Endothelial cell of umbilical vein (primary cell): ENCODE measurements at regions not wholly inside any gene's neighbourhood (a gene's known extent, or its start where the extent isn't known, plus 50 kb on each side); places are given as distances from the start of the nearest gene placed in this dataset.

Experiments used
- BruUV-seq: library from RNA; stranded (reverse); fragments of 400-500 nt; replicated peaks from 2 replicates; lab custom pipeline; 2021; lab: Mats Ljungman, UMichigan
- CTCF ChIA-PET: fragments of 300-600, 350-600 bp; sonication (Branson Sonifier 250); formaldehyde crosslinking; loops from one replicate; lab custom pipeline; 2021; ENCODE audit warnings: antibody characterized with exemption, inconsistent platforms; lab: Charles Lee
- POLR2A ChIA-PET: fragments of 300-600, 350-600 bp; sonication (Branson Sonifier 250); formaldehyde crosslinking; loops from one replicate; lab custom pipeline; 2021; ENCODE audit warnings: antibody characterized with exemption, inconsistent platforms; lab: Charles Lee
- DNase-seq: peaks from one replicate; pipeline ENCODE4 v3.0.0-alpha.2; 2011; ENCODE audit warnings: low read depth, low spot score
- FAIRE-seq: peaks from 2 replicates; lab custom pipeline; 2011; peaks lifted over from hg19 to GRCh38; lab: Jason Lieb, UNC
- H2AFZ ChIP-seq: 2 replicates; pipeline ENCODE4 v1.6.0; 2012; ENCODE audit warnings: low read depth, low read length, control low read depth, inconsistent platforms
- H3K27ac ChIP-seq: 2 replicates; pipeline ENCODE4 v1.5.1; 2011; ENCODE audit warnings: low read depth, mild to moderate bottlenecking, control low read depth, low read length, moderate library complexity; ENCODE audit not compliant: insufficient read depth
- H3K27me3 ChIP-seq, 2 experiments: 2 replicates each; pipeline versions ENCODE4 v1.6.0 to v1.6.1; 2011; ENCODE audit warnings: low read length in 2 of 2, mixed read lengths in 1 of 2; ENCODE audit not compliant: control insufficient read depth in 2 of 2, insufficient read depth in 2 of 2
- H3K36me3 ChIP-seq, 2 experiments: 2 replicates in 1 of 2; 3 replicates in 1 of 2; pipeline ENCODE4 v1.5.1; 2011; ENCODE audit warnings: low read length in 2 of 2, mild to moderate bottlenecking in 1 of 2, moderate library complexity in 1 of 2; ENCODE audit not compliant: control insufficient read depth in 2 of 2, insufficient read depth in 2 of 2; ENCODE audit errors: extremely low read depth in 1 of 2
- H3K4me1 ChIP-seq: 3 replicates; pipeline ENCODE4 v1.5.1; 2011; ENCODE audit warnings: mild to moderate bottlenecking, low read length; ENCODE audit not compliant: control insufficient read depth, insufficient read depth; ENCODE audit errors: extremely low read depth
- H3K4me2 ChIP-seq: 2 replicates; pipeline ENCODE4 v1.6.1; 2011; ENCODE audit warnings: low read length, control low read depth, mixed read lengths; ENCODE audit not compliant: insufficient read depth
- H3K4me3 ChIP-seq, 3 experiments: fragments of 200-600 bp in 1 of 3; sonication (generic), shearing (Covaris generic) in 1 of 3; replicated peaks in 1 of 3; 2 replicates each; pipeline ENCODE4 v1.5.1; 2011 to 2016; ENCODE audit warnings: control low read depth in 3 of 3, low read length in 3 of 3, mild to moderate bottlenecking in 2 of 3, inconsistent platforms in 1 of 3, low read depth in 1 of 3, moderate library complexity in 1 of 3; ENCODE audit not compliant: insufficient read depth in 1 of 3
- H3K79me2 ChIP-seq: 2 replicates; pipeline ENCODE4 v1.6.0; 2012; ENCODE audit warnings: low read length, inconsistent platforms; ENCODE audit not compliant: control insufficient read depth, insufficient read depth
- H3K9ac ChIP-seq: replicated peaks from 2 replicates; pipeline ENCODE3; 2011; ENCODE audit warnings: low read length, control low read depth; ENCODE audit not compliant: insufficient read depth; ENCODE audit errors: extremely low read depth
- H3K9me1 ChIP-seq: replicated peaks from 3 replicates; pipeline ENCODE4 v1.6.0; 2011; ENCODE audit warnings: mild to moderate bottlenecking, low read length; ENCODE audit not compliant: control insufficient read depth, insufficient read depth; ENCODE audit errors: extremely low read depth
- H3K9me3 ChIP-seq: replicated peaks from 2 replicates; pipeline ENCODE4 v1.5.1; 2012; ENCODE audit warnings: low read length, inconsistent platforms; ENCODE audit not compliant: control insufficient read depth, insufficient read depth
- H4K20me1 ChIP-seq: replicated peaks from 2 replicates; pipeline ENCODE3; 2011; ENCODE audit warnings: mild to moderate bottlenecking, low read length; ENCODE audit not compliant: control insufficient read depth, insufficient read depth; ENCODE audit errors: extremely low read depth
- EZH2 ChIP-seq: IDR thresholded peaks from 2 replicates; pipeline ENCODE4 v1.6.1; 2012; ENCODE audit warnings: borderline replicate concordance, low read depth, mild to moderate bottlenecking, moderate library complexity, low read length, inconsistent platforms; ENCODE audit not compliant: severe bottlenecking
- FOS ChIP-seq: IDR thresholded peaks from 2 replicates; pipeline ENCODE4 v1.6.1; 2011; ENCODE audit warnings: mild to moderate bottlenecking, low read length, moderate library complexity, borderline replicate concordance; ENCODE audit not compliant: insufficient read depth
- GATA2 ChIP-seq: IDR thresholded peaks from 2 replicates; pipeline ENCODE4 v1.7.0; 2011; ENCODE audit warnings: low read depth, mild to moderate bottlenecking, moderate library complexity, mixed read lengths, low read length; ENCODE audit not compliant: insufficient read length, insufficient read depth
- JUN ChIP-seq: IDR thresholded peaks from 2 replicates; pipeline ENCODE4 v1.6.1; 2011; ENCODE audit warnings: borderline replicate concordance, low read depth; ENCODE audit not compliant: insufficient read length, insufficient read depth
- MYC ChIP-seq: IDR thresholded peaks from one replicate; pipeline ENCODE4 v1.6.1; 2011; ENCODE audit warnings: mild to moderate bottlenecking, low read depth, low read length
- POLR2A ChIP-seq: IDR thresholded peaks from 2 replicates; pipeline ENCODE4 v1.6.1; 2012; ENCODE audit warnings: low read depth, mild to moderate bottlenecking, control low read depth, low read length
- POLR2AphosphoS5 ChIP-seq: IDR thresholded peaks from 2 replicates; pipeline ENCODE4 v1.6.1; 2012; ENCODE audit warnings: low read depth, mild to moderate bottlenecking, control low read depth, low read length, moderate library complexity; ENCODE audit not compliant: insufficient read depth
- dilution Hi-C: fragments of 300-500 bp; cut with MboI; formaldehyde crosslinking; loops from one replicate; pipeline ENCODE4 v1.15.0; 2019; ENCODE audit warnings: low sequenced_read_pairs; ENCODE audit not compliant: extremely low pct_ligation_motif_present
- intact Hi-C: fragments of 100-400 bp; cut with micrococcal nuclease; formaldehyde crosslinking; loops from one replicate; pipeline ENCODE4 v1.10.0; 2022
- TF ChIP-seq, protein P1 (sequence below): IDR thresholded peaks from 2 replicates; pipeline ENCODE4 v1.6.1; 2011; ENCODE audit not compliant: insufficient read depth, insufficient read length
- TF ChIP-seq, protein P2 (sequence below), 2 donors: IDR thresholded peaks; 1 replicate in 1 of 2; 2 replicates in 1 of 2; pipeline ENCODE4 v1.5.1; 2011; ENCODE audit warnings: low read length in 2 of 2, mild to moderate bottlenecking in 2 of 2, moderate library complexity in 2 of 2, control low read depth in 1 of 2, inconsistent platforms in 1 of 2, low read depth in 1 of 2; ENCODE audit not compliant: insufficient read depth in 1 of 2; ENCODE audit errors: extremely low read depth in 1 of 2

DNA sequence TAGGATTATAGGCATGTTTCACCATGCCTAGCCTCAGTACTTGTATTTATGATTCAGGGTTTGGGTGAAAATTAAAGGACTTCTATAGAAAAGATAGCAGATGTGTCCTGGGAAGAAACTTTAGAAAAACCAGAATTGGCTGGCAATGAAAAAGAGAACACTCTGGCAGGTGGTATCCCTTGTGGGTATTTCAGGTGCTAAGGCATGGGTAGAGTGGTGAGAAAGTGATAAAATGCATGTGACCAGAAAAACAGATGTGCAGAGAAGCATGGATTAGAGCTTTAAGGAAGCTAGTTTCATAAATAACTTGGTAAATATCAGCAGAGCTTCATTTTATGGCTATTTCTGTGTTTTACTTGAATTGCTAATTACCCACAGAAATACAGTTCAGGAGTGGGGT is 622.2 kb downstream of the DOK5 start:
- H3K79me2 ChIP-seq: no peaks in the 10 kb centered on the region
- no peak overlapping the region for H3K27ac ChIP-seq
- no peaks in the 10 kb centered on the region for H4K20me1 ChIP-seq
- H3K36me3 ChIP-seq: no peaks in the 10 kb centered on the region
- H3K9me3 ChIP-seq: peaks cover 2% of the 10 kb centered on the region
- no peak for DNase-seq
- no peak overlapping the region for H3K4me2 ChIP-seq
- H2AFZ ChIP-seq: no peak overlapping the region
- FAIRE-seq: no peak
- no peak overlapping the region for H3K9ac ChIP-seq
- intact Hi-C loops (no loop called here), dilution Hi-C loops (no loop called here)
- no peak overlapping the region for H3K4me3 ChIP-seq
- POLR2A ChIA-PET: no interaction called here
- no peaks in the 10 kb centered on the region for H3K4me1 ChIP-seq
- no peaks in the 10 kb centered on the region for H3K27me3 ChIP-seq
- no peak for TF ChIP-seq EZH2
- TF ChIP-seq JUN: no peak
- TF ChIP-seq POLR2AphosphoS5: no peak
- TF ChIP-seq, protein P1, sequence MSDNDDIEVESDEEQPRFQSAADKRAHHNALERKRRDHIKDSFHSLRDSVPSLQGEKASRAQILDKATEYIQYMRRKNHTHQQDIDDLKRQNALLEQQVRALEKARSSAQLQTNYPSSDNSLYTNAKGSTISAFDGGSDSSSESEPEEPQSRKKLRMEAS: no peak
- TF ChIP-seq, protein P2, sequence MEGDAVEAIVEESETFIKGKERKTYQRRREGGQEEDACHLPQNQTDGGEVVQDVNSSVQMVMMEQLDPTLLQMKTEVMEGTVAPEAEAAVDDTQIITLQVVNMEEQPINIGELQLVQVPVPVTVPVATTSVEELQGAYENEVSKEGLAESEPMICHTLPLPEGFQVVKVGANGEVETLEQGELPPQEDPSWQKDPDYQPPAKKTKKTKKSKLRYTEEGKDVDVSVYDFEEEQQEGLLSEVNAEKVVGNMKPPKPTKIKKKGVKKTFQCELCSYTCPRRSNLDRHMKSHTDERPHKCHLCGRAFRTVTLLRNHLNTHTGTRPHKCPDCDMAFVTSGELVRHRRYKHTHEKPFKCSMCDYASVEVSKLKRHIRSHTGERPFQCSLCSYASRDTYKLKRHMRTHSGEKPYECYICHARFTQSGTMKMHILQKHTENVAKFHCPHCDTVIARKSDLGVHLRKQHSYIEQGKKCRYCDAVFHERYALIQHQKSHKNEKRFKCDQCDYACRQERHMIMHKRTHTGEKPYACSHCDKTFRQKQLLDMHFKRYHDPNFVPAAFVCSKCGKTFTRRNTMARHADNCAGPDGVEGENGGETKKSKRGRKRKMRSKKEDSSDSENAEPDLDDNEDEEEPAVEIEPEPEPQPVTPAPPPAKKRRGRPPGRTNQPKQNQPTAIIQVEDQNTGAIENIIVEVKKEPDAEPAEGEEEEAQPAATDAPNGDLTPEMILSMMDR (IDR thresholded peaks at IDR 0.05; ENCODE audit: extremely low read depth in 1 of 2, insufficient read depth in 1 of 2, low read depth in 1 of 2, low read length in 2 of 2): no peak
- TF ChIP-seq GATA2: no peak
- no peak for TF ChIP-seq POLR2A
- no peak for TF ChIP-seq MYC
- no peak for TF ChIP-seq FOS
- BruUV-seq: no TSS peak
- H3K9me1 ChIP-seq: no peaks in the 10 kb centered on the region
- CTCF ChIA-PET: no interaction called here
